A549 (cell line): ENCODE measurements at regions not wholly inside any gene's neighbourhood (a gene's known extent, or its start where the extent isn't known, plus 50 kb on each side); places are given as distances from the start of the nearest gene placed in this dataset.
A peak's percentile ranks its signal among the peaks of the same experiment; 100 is the strongest.

Source experiments
- ATAC-seq, 2 experiments: fragments of 200-7000 bp in 1 of 2; fragments of >200 bp in 1 of 2; cut with Nextera tagmentation in 1 of 2; cut with Tn5 transposase in 1 of 2; 3 replicates each; pipeline versions ENCODE4 v1.8.0 to v1.9.1; 2018 to 2020; ENCODE audit warnings: mild to moderate bottlenecking in 1 of 2, moderate library complexity in 1 of 2
- CTCF ChIA-PET: fragments of 300-600 bp; sonication (Branson Sonifier 250); formaldehyde crosslinking; extraction: SDS; loops from one replicate; lab custom pipeline; 2021; ENCODE audit warnings: antibody characterized with exemption, inconsistent platforms; lab: Yijun Ruan, JAX
- POLR2A ChIA-PET: fragments of 350-600 bp; formaldehyde crosslinking; extraction: SDS; loops from one replicate; lab custom pipeline; 2021; ENCODE audit warnings: antibody characterized with exemption, inconsistent platforms; lab: Yijun Ruan, JAX
- DNase-seq, 2 experiments: peaks; one replicate each; pipeline versions ENCODE4 v3.0.0 to v3.0.0-alpha.2; 2011 to 2016; ENCODE audit warnings: low read depth in 1 of 2, low spot score in 1 of 2
- FAIRE-seq: peaks from 2 replicates; lab custom pipeline; 2011; peaks lifted over from hg19 to GRCh38; lab: Jason Lieb, UNC
- H3K27ac ChIP-seq, 2 experiments: fragments of >200 bp; sonication (Bioruptor Twin); formaldehyde crosslinking; 3 replicates each; pipeline ENCODE4 v1.5.1; 2016 to 2017
- H3K4me1 ChIP-seq: fragments of >200 bp; sonication (Bioruptor Twin); formaldehyde crosslinking; 3 replicates; pipeline ENCODE4 v1.6.1; 2016
- H3K4me2 ChIP-seq: fragments of >200 bp; sonication (Bioruptor Twin); formaldehyde crosslinking; 3 replicates; pipeline ENCODE4 v1.6.1; 2016
- H3K4me3 ChIP-seq: fragments of >200 bp; sonication (Bioruptor Twin); formaldehyde crosslinking; 3 replicates; pipeline ENCODE4 v1.5.1; 2016
- H3K9me3 ChIP-seq: fragments of >200 bp; sonication (Bioruptor Twin); formaldehyde crosslinking; 3 replicates; pipeline ENCODE4 v1.6.1; 2016
- CBX2 ChIP-seq: fragments of 200-600 bp; sonication (generic); IDR thresholded peaks from 2 replicates; pipeline ENCODE4 v1.6.1; 2016; ENCODE audit warnings: low read depth, mild to moderate bottlenecking, borderline replicate concordance
- CBX8 ChIP-seq: fragments of 200-600 bp; sonication (generic); IDR thresholded peaks from 2 replicates; pipeline ENCODE4 v1.6.1; 2016
- CHD4 ChIP-seq: fragments of 200-600 bp; sonication (generic); IDR thresholded peaks from 2 replicates; pipeline ENCODE4 v1.6.1; 2016; ENCODE audit warnings: antibody characterized with exemption, mild to moderate bottlenecking, borderline replicate concordance
- EHMT2 ChIP-seq: fragments of 200-600 bp; sonication (generic); IDR thresholded peaks from 2 replicates; pipeline ENCODE4 v1.6.1; 2016; ENCODE audit warnings: antibody characterized with exemption, low read depth, mild to moderate bottlenecking, moderate library complexity
- FOSB ChIP-seq: fragments of 250-450 bp; sonication (Bioruptor Pico); IDR thresholded peaks from 2 replicates; pipeline ENCODE4 v1.5.0; 2020; ENCODE audit warnings: mild to moderate bottlenecking, moderate library complexity
- HDAC2 ChIP-seq: fragments of 200-600 bp; sonication (generic); IDR thresholded peaks from 2 replicates; pipeline ENCODE4 v1.6.1; 2016
- HEYL ChIP-seq: fragments of 250-450 bp; sonication (Bioruptor Pico); IDR thresholded peaks from 2 replicates; pipeline ENCODE4 v1.8.0; 2021; ENCODE audit warnings: mild to moderate bottlenecking, moderate library complexity
- HOXA7 ChIP-seq: fragments of 250-450 bp; sonication (Bioruptor Pico); IDR thresholded peaks from 2 replicates; pipeline ENCODE4 v1.5.0; 2020; ENCODE audit warnings: mild to moderate bottlenecking, moderate library complexity
- HOXB13 ChIP-seq: fragments of 250-450 bp; sonication (Bioruptor Pico); IDR thresholded peaks from 2 replicates; pipeline ENCODE4 v1.5.0; 2020; ENCODE audit warnings: low read depth, mild to moderate bottlenecking, moderate library complexity
- MAZ ChIP-seq: fragments of 150-350 bp; IDR thresholded peaks from 2 replicates; pipeline ENCODE4 v1.6.1; 2014; ENCODE audit warnings: antibody characterized with exemption, low read depth, low read length, borderline replicate concordance
- POLR2A ChIP-seq: IDR thresholded peaks from 2 replicates; pipeline ENCODE4 v1.6.1; 2012; ENCODE audit warnings: mild to moderate bottlenecking, low read length
- RAD21 ChIP-seq, 2 experiments: fragments of >200 bp in 1 of 2; sonication (Bioruptor Twin) in 1 of 2; formaldehyde crosslinking in 1 of 2; IDR thresholded peaks in 1 of 2; conservative IDR thresholded peaks in 1 of 2; 2 replicates in 1 of 2; 3 replicates in 1 of 2; pipeline ENCODE4 v1.6.1; 2012 to 2018; ENCODE audit warnings: inconsistent platforms in 1 of 2
- RARB ChIP-seq: fragments of 250-450 bp; sonication (Bioruptor Pico); IDR thresholded peaks from 2 replicates; pipeline ENCODE4 v1.8.0; 2021; ENCODE audit warnings: mild to moderate bottlenecking, moderate library complexity
- RNF2 ChIP-seq: fragments of 200-600 bp; sonication (generic); IDR thresholded peaks from 2 replicates; pipeline ENCODE4 v1.6.1; 2016; ENCODE audit warnings: low read depth, mild to moderate bottlenecking, antibody characterized with exemption, moderate library complexity, borderline replicate concordance
- SMC3 ChIP-seq: fragments of >200 bp; sonication (Bioruptor Twin); formaldehyde crosslinking; IDR thresholded peaks from 3 replicates; pipeline ENCODE4 v1.6.1; 2018; ENCODE audit warnings: inconsistent platforms
- TP53 ChIP-seq: fragments of 250-450 bp; sonication (Bioruptor Pico); IDR thresholded peaks from 2 replicates; pipeline ENCODE4 v1.5.0; 2021; ENCODE audit warnings: mild to moderate bottlenecking, moderate library complexity
- ZNF302 ChIP-seq: fragments of 250-450 bp; sonication (Bioruptor Pico); IDR thresholded peaks from 2 replicates; pipeline ENCODE4 v1.9.0; 2021; ENCODE audit warnings: inconsistent platforms, mild to moderate bottlenecking, moderate library complexity
- WGBS: methylation state at CpG from one replicate; pipeline ENCODE4 v1.1.6; 2017; ENCODE audit errors: missing lambda C conversion rate; 5-methylcytosine and 5-hydroxymethylcytosine counted together
- TF ChIP-seq, protein P1 (sequence below): IDR thresholded peaks from 2 replicates; pipeline ENCODE4 v1.6.1; 2012
- TF ChIP-seq, protein P2 (sequence below): fragments of >200 bp; sonication (Bioruptor Twin); formaldehyde crosslinking; IDR thresholded peaks from 3 replicates; pipeline ENCODE4 v1.5.1; 2016
- TF ChIP-seq, protein P3 (sequence below): IDR thresholded peaks from 2 replicates; pipeline ENCODE4 v1.6.1; 2012
- TF ChIP-seq, protein P4 (sequence below): fragments of 450-650 bp; IDR thresholded peaks from 2 replicates; pipeline ENCODE4 v1.6.1; 2014; ENCODE audit warnings: antibody characterized with exemption
- TF ChIP-seq, protein P5 (sequence below): fragments of 200-600 bp; sonication (generic); IDR thresholded peaks from 2 replicates; pipeline ENCODE4 v1.6.1; 2016; ENCODE audit warnings: antibody characterized with exemption, mild to moderate bottlenecking, moderate library complexity

DNA sequence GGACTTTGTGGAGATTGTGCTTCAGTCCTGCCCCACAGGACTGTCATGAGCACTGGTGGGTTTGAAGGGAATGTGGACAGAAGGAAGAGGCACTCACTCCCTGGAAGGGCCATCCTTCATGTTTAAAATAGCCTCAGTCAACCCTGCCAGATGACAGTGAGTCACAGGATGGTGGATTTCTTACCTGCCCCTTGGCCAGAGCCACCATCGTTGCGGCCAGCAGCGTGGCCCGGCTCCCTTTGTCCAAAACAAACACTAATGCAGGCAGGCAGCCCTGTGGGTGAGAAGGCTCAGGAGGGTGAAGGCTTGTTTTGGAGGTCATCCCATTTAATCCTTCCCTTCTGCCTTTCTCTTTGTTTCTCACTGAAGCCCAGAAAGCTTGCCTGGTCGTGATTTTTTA is 422.7 kb downstream of the CD83 start:
- ATAC-seq: no peak
- TF ChIP-seq CHD4 (no peak), CBX2 (no peak), RAD21 (conservative IDR thresholded peaks at IDR 0.05 in 1 of 2, IDR thresholded peaks at IDR 0.05 in 1 of 2) (no peak), ZNF302 (CRISPR knock-in tag) (no peak), TP53 (CRISPR knock-in tag) (no peak)
- TF ChIP-seq, protein P1, sequence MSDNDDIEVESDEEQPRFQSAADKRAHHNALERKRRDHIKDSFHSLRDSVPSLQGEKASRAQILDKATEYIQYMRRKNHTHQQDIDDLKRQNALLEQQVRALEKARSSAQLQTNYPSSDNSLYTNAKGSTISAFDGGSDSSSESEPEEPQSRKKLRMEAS: no peak
- TF ChIP-seq, all 56 proteins: peak for 0
- Histone ChIP-seq H3K4me3 (no peak overlapping the region), H3K27ac (peak overlapping the region in 1 of 2 experiments; percentile 69; a peak in 3 of 6 replicates), H3K4me2 (no peak overlapping the region), H3K9me3 (0 out of 3 replicates have a peak, but pooled peaks cover 2% of the 10 kb centered on the region), H3K4me1 (peaks cover 12% of the 10 kb centered on the region; the same call in 2 of the 3 replicates)
- FAIRE-seq (no peak), DNase-seq (no peak)
- WGBS: 46% methylated on average over 4 of the region's 5 CpGs
- CTCF ChIA-PET: no interaction called here
- POLR2A ChIA-PET: no interaction called here

DNA sequence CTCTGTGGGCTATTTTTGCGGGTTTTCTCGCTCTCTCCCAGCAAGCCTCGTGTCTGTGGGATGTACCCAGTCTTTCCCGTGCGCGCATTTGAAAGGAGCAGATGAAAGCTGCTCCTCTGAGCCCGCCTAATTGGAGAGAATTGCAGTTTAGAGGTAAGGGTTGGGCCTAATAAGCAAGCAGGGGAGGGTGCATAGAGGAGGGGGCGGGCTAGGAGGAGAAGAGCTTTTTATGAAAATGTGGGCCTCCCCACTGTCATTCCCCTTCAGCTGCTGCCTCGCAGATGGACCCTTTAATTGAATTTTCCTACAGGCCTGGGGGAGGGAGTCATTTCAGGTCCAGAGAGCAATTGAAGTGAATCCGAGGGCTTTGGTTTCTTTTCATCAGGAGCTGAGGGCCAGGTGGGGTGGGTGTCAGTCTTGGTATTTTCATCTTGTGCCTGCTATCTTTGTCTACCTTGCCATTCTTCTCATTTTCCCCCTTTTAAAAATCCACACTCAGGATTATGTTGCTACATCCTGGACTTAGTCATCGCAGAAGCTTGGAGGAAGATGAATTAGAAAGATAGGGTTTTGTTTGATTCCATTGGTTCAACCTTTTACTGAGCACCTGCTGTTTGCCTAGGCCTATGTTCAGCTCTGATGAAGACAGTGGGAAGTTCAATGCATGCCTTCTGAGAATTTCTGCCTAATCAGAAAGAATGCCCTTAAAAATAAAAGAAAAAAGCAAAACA is 423.4 kb downstream of the CD83 start:
- ChIA-PET CTCF (no interaction called here), POLR2A (no interaction called here)
- Histone ChIP-seq H3K4me2 (no peak overlapping the region), H3K27ac (peak overlapping the region in 1 of 2 experiments; percentile 69; a peak in 3 of 6 replicates), H3K9me3 (0 out of 3 replicates have a peak, but pooled peaks cover 2% of the 10 kb centered on the region), H3K4me1 (peaks cover 12% of the 10 kb centered on the region; the same call in 2 of the 3 replicates), H3K4me3 (no peak overlapping the region)
- no peak for DNase-seq
- no peak for ATAC-seq
- TF ChIP-seq RNF2: no peak
- TF ChIP-seq, protein P2, sequence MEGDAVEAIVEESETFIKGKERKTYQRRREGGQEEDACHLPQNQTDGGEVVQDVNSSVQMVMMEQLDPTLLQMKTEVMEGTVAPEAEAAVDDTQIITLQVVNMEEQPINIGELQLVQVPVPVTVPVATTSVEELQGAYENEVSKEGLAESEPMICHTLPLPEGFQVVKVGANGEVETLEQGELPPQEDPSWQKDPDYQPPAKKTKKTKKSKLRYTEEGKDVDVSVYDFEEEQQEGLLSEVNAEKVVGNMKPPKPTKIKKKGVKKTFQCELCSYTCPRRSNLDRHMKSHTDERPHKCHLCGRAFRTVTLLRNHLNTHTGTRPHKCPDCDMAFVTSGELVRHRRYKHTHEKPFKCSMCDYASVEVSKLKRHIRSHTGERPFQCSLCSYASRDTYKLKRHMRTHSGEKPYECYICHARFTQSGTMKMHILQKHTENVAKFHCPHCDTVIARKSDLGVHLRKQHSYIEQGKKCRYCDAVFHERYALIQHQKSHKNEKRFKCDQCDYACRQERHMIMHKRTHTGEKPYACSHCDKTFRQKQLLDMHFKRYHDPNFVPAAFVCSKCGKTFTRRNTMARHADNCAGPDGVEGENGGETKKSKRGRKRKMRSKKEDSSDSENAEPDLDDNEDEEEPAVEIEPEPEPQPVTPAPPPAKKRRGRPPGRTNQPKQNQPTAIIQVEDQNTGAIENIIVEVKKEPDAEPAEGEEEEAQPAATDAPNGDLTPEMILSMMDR: no peak
- no peak for TF ChIP-seq SMC3
- no peak for TF ChIP-seq HDAC2
- TF ChIP-seq HEYL (CRISPR knock-in tag): no peak
- TF ChIP-seq, protein P3, sequence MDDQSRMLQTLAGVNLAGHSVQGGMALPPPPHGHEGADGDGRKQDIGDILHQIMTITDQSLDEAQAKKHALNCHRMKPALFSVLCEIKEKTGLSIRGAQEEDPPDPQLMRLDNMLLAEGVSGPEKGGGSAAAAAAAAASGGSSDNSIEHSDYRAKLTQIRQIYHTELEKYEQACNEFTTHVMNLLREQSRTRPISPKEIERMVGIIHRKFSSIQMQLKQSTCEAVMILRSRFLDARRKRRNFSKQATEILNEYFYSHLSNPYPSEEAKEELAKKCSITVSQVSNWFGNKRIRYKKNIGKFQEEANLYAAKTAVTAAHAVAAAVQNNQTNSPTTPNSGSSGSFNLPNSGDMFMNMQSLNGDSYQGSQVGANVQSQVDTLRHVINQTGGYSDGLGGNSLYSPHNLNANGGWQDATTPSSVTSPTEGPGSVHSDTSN: no peak
- no peak for TF ChIP-seq CBX8
- no peak for TF ChIP-seq HOXB13 (CRISPR knock-in tag)
- TF ChIP-seq CBX2: no peak
- TF ChIP-seq HOXA7: no peak
- no peak for TF ChIP-seq EHMT2
- no peak for TF ChIP-seq POLR2A
- no peak for TF ChIP-seq MAZ
- no peak for TF ChIP-seq RARB (CRISPR knock-in tag)
- TF ChIP-seq, protein P4, sequence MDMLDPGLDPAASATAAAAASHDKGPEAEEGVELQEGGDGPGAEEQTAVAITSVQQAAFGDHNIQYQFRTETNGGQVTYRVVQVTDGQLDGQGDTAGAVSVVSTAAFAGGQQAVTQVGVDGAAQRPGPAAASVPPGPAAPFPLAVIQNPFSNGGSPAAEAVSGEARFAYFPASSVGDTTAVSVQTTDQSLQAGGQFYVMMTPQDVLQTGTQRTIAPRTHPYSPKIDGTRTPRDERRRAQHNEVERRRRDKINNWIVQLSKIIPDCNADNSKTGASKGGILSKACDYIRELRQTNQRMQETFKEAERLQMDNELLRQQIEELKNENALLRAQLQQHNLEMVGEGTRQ: no peak
- TF ChIP-seq, protein P5, sequence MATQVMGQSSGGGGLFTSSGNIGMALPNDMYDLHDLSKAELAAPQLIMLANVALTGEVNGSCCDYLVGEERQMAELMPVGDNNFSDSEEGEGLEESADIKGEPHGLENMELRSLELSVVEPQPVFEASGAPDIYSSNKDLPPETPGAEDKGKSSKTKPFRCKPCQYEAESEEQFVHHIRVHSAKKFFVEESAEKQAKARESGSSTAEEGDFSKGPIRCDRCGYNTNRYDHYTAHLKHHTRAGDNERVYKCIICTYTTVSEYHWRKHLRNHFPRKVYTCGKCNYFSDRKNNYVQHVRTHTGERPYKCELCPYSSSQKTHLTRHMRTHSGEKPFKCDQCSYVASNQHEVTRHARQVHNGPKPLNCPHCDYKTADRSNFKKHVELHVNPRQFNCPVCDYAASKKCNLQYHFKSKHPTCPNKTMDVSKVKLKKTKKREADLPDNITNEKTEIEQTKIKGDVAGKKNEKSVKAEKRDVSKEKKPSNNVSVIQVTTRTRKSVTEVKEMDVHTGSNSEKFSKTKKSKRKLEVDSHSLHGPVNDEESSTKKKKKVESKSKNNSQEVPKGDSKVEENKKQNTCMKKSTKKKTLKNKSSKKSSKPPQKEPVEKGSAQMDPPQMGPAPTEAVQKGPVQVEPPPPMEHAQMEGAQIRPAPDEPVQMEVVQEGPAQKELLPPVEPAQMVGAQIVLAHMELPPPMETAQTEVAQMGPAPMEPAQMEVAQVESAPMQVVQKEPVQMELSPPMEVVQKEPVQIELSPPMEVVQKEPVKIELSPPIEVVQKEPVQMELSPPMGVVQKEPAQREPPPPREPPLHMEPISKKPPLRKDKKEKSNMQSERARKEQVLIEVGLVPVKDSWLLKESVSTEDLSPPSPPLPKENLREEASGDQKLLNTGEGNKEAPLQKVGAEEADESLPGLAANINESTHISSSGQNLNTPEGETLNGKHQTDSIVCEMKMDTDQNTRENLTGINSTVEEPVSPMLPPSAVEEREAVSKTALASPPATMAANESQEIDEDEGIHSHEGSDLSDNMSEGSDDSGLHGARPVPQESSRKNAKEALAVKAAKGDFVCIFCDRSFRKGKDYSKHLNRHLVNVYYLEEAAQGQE: no peak
- no peak for TF ChIP-seq FOSB
- WGBS: 89% methylated on average over 11 of the region's 11 CpGs
- no peak for FAIRE-seq
